GM23248 (cell line): ENCODE measurements at regions not wholly inside any gene's neighbourhood (a gene's known extent, or its start where the extent isn't known, plus 50 kb on each side); places are given as distances from the start of the nearest gene placed in this dataset.

Source experiments
- EZH2 ChIP-seq: fragments of 200-600 bp; sonication (generic); IDR thresholded peaks from 2 replicates; pipeline ENCODE4 v1.6.1; 2018; ENCODE audit warnings: antibody characterized with exemption, mild to moderate bottlenecking; ENCODE audit not compliant: insufficient read depth, poor library complexity, severe bottlenecking
- EZH2phosphoT487 ChIP-seq: fragments of 200-600 bp; sonication (generic); IDR thresholded peaks from 2 replicates; pipeline ENCODE4 v1.6.1; 2018; ENCODE audit warnings: antibody characterized with exemption, moderate library complexity, mild to moderate bottlenecking, low read depth; ENCODE audit not compliant: insufficient read depth

DNA sequence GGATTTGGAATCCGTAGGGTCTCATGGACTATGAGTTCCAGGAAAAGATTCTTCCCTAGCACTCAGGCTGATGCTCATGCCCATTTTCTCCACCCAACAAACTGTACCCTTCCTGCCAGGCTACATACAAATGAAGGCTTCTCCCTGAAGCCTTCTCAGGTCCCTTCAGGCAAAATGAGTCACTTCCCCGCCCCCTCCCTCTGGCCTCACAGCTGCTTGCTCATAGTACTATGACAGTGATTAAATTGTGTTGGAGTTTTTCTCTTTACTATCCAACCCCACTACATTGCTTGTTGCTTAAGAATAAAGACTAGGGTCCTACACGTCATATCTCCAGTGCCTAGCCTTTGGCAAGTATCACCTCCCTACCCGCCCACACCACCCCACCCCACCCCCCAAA lies 207.6 kb upstream of the NFIA start:
- TF ChIP-seq EZH2phosphoT487, result no peak
- no peak for TF ChIP-seq EZH2
